ENCODE measurements at regions not wholly inside any gene's neighbourhood (a gene's known extent, or its start where the extent isn't known, plus 50 kb on each side); places are given as distances from the start of the nearest gene placed in this dataset.
A peak's percentile ranks its signal among the peaks of the same experiment; 100 is the strongest.

DNA sequence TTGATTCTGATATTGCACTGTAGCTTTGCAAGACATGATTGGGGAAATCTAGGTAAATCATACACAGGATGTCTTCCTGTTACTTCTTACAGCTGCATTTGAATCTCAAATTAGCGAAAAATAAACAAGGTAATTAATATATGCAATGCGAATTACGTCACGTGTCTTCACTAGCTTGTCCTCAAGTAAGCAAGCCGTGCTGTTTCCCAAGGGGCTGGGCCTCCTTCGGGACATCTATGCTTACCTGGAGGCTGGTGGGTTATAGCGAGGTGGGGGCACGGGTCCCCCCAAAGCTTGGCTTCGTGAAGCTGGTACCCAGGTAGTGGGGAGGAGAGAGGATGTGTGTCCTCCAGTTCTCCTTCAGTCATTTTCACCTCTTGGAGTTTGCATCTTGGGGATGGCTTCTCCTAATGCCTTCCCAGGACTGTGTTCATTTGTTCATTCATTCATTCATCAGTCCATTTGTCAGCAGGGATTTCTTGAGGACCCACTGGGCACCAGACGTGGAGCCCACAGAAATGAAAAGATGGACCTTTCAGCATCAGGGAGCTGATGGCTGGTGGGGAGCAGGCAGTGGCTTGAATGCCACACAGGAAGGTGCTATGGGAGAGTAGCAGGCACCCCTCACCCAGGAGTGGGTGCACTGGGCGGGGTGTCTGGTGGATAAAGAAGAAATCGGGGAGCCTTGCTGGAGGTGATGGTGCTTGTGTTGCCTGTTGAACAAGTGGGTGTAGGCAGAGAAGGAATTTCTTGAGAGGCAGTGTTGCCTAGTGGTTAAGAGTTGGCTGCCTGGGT lies 155.1 kb downstream of the GLI2 start:
- Histone ChIP-seq H3K27me3 (ENCODE audit: control insufficient read depth, insufficient read depth, low read length) (no peaks in the 10 kb centered on the region), H3K4me3 (ENCODE audit: insufficient read depth, low read depth, low read length) (no peak overlapping the region), H3K36me3 (replicated peaks; ENCODE audit: control insufficient read depth, insufficient read depth, low read length) (no peaks in the 10 kb centered on the region)
- DNase-seq = no peak

DNA sequence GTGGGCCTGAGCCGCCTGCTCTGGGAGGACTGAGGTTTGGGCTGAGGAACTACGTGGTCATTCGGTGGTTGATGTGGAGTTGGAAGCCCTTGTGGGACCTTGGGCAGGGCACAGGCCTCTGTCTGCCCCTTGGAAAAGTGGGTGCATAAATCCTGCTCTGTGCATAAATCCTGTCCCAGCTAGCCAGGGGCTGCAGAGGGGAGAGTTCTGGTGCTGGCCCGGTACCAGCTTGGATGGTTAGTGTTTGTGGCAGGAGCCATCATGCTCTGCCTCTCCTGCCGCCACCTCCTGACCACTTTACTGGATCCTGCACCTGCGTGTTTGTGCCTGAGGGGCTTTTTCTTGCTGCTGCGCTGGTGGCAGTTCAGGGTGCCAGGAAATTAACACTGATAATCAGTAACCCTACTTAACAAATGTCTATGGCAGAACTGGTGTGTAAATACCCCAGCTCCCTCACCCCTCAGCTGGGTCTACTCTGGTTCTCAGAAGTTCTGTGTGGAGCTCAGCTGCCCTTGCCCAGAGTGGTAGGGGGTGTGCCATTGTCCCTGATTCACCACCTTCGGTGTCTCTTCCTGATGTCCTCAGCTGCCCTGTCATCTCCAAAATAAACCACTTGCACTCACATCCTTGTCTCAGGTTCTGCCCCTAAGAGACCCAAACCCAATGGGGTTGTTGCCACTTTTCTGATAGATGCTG lies 156.8 kb downstream of the GLI2 start:
- H3K4me3 ChIP-seq (ENCODE audit: insufficient read depth, low read depth, low read length) = no peak overlapping the region
- no peak for DNase-seq

DNA sequence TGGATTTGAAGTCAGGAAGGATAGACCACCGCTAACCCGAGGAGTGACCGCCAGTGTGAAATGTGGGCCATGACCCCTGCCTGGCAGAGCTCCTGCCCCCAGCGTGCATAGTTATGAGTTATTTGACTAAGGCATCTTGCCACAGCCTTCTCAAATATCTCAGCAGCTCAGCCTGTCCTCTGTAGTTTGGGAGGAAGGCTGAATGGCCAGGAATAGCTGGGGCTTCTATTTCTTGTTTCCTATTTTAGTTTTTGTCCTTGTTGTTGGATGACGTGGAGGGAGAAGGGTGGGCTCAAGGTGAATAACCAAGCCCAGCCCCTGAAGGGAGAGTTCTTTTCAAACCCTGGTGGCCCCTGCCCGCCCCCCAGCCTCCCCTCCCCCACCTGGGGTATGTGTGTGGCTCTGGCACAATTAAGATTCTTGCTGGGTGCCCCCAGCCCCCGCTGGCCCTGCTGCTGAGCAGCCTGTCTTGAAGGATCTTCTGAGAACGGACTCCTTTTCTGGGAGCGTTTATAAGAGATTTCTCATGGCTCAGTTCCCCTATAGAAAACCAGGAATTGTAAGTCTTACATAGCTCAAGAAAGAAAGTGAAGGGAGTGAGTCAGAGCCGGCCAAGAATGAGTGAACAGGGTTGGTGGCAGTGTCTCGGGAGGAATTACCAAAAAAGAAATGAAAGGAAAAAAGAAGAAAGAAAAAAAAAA lies 157.4 kb downstream of the GLI2 start:
- no peak for DNase-seq
- H3K36me3 ChIP-seq (replicated peaks; ENCODE audit: control insufficient read depth, insufficient read depth, low read length) = no peaks in the 10 kb centered on the region
- H3K4me3 ChIP-seq (ENCODE audit: insufficient read depth, low read depth, low read length) = no peak overlapping the region
- H3K27me3 ChIP-seq (ENCODE audit: control insufficient read depth, insufficient read depth, low read length) = no peaks in the 10 kb centered on the region

More for the DNA sequence above, 156.8 kb downstream of the GLI2 start:
- H3K36me3 ChIP-seq (replicated peaks; ENCODE audit: control insufficient read depth, insufficient read depth, low read length) = no peaks in the 10 kb centered on the region
- no peaks in the 10 kb centered on the region for H3K27me3 ChIP-seq (ENCODE audit: control insufficient read depth, insufficient read depth, low read length)

DNA sequence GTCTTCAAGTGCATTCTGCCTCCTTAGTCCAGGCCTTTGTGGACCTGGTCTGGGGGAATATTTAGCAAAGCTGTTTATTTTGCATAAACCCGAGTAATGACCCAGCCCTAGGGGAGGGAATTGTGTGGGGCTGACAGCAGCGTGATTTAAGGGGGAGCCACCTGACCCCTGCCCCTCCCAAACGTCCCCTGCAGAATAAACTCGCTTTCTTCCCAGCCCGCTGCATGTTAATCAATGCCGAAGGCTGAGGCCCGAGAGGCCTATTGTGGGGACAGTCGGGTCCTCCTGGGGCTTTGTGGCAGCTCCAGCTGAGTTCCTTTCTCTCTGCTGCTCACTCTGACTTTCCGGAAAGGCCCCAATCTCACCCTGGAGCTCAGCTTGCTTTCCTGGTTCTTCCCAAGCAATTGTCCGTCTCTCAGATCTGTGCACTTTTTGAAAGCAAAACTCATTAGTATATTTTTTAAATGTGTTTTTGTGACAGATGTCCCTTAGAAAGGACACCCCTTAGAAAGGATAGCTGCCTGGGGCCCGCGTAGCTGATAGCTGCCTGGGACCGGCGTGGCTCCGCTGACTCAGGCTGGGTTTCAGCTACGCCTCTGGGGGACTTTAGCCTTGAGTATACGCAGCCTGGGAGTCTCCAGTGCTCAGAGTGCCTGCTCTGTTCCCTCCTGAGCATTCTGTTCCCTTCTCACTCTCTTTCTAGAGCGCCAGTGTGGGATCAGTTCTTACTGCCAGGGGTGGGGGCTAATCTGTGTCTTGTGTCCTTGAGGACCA lies 158.3 kb downstream of the GLI2 start:
- peak; percentile 87 for DNase-seq
- Histone ChIP-seq H3K4me3 (ENCODE audit: insufficient read depth, low read depth, low read length) (no peak overlapping the region), H3K36me3 (replicated peaks; ENCODE audit: control insufficient read depth, insufficient read depth, low read length) (no peaks in the 10 kb centered on the region), H3K27me3 (ENCODE audit: control insufficient read depth, insufficient read depth, low read length) (no peaks in the 10 kb centered on the region)

DNA sequence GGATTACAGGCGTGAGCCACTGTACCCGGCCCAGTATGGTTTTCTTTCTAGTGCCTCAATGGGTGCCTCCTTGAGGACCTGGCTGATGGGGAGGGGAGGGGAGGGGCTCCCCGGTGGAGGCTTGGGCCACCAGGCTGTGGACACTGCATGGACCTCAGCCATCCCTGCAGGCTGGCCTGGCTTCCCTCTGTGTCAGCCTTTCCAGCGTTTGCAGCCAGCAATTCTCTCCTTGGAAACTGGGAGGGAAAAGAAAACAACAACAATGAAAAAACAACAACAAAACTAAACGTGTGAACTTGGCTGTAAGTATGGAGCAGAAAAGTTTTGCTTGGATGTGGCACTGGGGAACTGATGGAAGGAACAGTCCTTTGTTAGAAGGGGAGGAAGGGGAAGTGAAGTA lies 159.3 kb downstream of the GLI2 start:
- Histone ChIP-seq H3K4me3 (ENCODE audit: insufficient read depth, low read depth, low read length) (no peak overlapping the region), H3K27me3 (ENCODE audit: control insufficient read depth, insufficient read depth, low read length) (no peaks in the 10 kb centered on the region)
- no peak for DNase-seq

DNA sequence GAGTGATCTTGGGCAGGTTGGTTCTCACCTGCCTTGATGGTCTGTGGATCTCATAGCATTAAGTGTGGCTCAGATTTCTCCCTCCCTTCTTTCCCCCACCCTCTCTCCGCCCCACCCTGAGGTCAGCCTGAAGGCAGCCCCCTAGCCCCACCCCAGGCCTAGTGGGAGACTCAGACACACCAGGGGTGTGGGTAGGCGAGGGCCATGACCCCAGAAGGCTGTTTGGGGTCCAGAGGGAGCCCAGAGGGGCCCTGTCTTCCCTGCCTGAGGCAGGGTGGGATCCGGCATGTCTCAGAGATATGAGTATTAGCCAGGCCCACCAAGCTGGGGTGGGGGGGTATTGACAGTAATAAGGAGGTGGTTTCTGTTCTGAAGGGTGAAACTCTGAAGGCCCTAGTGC lies 160.5 kb downstream of the GLI2 start:
- no peak overlapping the region for H3K4me3 ChIP-seq (ENCODE audit: insufficient read depth, low read depth, low read length)
- DNase-seq = no peak
- no peaks in the 10 kb centered on the region for H3K36me3 ChIP-seq (replicated peaks; ENCODE audit: control insufficient read depth, insufficient read depth, low read length)
- no peaks in the 10 kb centered on the region for H3K27me3 ChIP-seq (ENCODE audit: control insufficient read depth, insufficient read depth, low read length)

More for the DNA sequence above, 159.3 kb downstream of the GLI2 start:
- H3K36me3 ChIP-seq (replicated peaks; ENCODE audit: control insufficient read depth, insufficient read depth, low read length) = no peaks in the 10 kb centered on the region

DNA sequence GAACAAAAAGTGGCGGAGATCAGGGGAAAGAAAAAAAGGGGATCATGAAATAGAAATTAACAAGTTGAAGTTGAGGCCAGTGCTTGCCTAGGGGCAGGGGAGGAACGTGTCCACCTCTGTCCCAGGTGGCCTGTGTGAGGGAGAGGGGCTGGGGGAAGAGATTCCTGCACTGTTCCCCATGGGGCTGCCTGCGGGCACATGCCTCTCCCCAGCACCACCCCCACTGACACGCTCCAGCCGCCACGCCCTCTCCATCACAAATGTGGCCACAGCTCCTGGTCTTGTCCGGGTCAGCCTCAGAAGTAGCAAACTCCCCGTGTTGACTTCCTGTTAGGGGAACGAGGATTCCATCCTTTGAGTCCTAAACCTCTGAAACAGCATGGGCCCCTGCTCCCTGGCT lies 161.2 kb downstream of the GLI2 start:
- no peak for DNase-seq
- Histone ChIP-seq H3K27me3 (ENCODE audit: control insufficient read depth, insufficient read depth, low read length) (no peaks in the 10 kb centered on the region), H3K4me3 (ENCODE audit: insufficient read depth, low read depth, low read length) (no peak overlapping the region), H3K36me3 (replicated peaks; ENCODE audit: control insufficient read depth, insufficient read depth, low read length) (no peaks in the 10 kb centered on the region)

DNA sequence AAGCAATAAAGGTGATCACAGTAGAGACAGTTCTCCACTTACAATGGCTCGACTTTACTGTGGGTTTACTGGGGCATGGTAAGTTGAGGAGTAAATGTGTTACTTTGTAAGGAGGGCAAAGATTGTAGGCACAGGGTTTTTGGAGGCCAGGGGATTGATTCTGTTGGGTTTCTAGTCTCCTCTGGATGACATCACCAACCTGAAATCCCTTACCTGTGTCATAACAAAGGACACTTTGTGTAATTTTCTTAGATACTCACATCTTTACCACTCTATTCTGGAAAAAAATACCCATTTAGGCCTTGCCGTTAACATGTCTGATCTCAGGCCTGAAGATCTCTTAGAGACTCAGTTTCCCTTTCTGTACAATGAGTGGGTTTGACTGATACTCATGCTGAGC lies 161.7 kb downstream of the GLI2 start:
- no peak overlapping the region for H3K4me3 ChIP-seq (ENCODE audit: insufficient read depth, low read depth, low read length)
- no peaks in the 10 kb centered on the region for H3K27me3 ChIP-seq (ENCODE audit: control insufficient read depth, insufficient read depth, low read length)
- H3K36me3 ChIP-seq (replicated peaks; ENCODE audit: control insufficient read depth, insufficient read depth, low read length) = no peaks in the 10 kb centered on the region
- DNase-seq = no peak

DNA sequence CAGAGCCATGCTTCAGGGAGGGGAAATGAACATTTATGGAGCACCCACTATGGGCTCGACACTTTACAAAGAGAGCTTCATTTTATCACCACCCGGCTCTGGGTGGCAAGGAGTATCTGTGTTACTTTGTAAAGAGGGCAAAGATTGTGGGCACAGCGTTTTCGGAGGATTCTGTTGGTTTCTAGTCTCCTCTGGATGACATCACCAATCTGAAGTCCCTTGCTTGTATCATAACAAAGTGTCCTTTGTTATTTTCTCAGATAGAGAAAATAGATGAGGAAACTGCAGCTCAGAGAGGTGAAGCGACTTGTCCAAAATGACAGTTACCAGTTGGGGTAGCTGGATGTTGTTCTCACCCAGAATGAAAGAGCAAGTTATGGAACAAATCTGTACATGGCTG lies 162.8 kb downstream of the GLI2 start:
- no peak for DNase-seq
- Histone ChIP-seq H3K27me3 (ENCODE audit: control insufficient read depth, insufficient read depth, low read length) (no peaks in the 10 kb centered on the region), H3K36me3 (replicated peaks; ENCODE audit: control insufficient read depth, insufficient read depth, low read length) (no peaks in the 10 kb centered on the region)

DNA sequence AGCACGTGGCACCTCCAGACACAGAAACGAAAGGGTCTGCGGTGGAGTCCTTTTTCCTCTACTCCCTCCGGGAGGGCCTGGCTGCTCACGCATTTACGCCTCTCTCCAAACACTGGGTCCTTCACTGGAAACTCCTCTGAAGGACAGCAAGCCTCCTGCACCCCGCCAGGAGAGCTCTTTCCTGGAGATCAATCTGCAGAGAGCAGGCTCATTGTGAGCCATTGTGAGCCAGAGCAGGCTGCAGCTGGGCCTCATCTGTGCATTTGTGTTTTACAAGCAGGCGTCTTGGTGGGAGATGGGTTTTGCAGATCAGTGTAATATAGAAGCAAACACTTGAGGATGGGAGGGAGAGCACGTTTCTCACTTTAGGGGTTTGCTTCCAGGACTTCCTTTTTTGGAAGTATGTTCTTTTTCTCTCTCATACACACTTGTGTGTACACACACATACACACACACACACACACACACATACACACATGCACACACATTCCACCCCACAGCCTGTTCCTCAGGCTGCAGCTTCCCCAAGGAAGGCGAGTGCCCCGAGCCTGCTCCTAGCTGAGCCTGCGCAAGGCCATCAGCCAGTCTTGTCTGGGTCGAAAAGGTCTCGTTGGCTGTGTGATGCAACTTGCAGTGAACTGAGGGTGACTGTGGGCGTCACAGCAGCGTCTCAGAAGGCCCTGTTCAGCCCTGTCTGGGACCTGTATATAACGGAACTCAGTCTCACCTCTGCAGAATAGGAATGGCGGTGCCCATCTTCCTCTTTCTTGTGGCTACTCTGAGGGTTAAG lies 163.5 kb downstream of the GLI2 start:
- DNase-seq = no peak
- H3K36me3 ChIP-seq (replicated peaks; ENCODE audit: control insufficient read depth, insufficient read depth, low read length) = no peaks in the 10 kb centered on the region
- H3K27me3 ChIP-seq (ENCODE audit: control insufficient read depth, insufficient read depth, low read length) = no peaks in the 10 kb centered on the region
- no peak overlapping the region for H3K4me3 ChIP-seq (ENCODE audit: insufficient read depth, low read depth, low read length)

More for the DNA sequence above, 162.8 kb downstream of the GLI2 start:
- H3K4me3 ChIP-seq (ENCODE audit: insufficient read depth, low read depth, low read length) = no peak overlapping the region

DNA sequence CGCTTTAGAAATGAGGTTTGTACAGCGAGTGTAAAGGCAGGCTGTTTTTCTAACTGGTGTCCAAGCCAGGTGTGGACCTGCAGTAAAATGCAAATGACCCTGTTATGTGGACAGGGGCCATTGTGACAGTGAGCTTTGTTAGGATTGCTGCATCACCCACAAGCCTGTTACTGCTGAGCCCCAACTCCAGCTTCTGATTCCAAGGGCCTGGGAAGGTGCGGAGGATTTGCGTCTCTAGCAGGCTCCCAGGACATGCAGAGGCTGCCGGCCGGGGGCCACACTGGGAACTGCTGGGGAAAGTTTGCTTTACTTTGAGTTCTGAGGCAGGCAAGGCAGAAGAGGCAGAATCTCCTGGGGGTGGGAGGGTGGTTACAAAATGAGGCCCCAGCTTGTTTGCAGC lies 164.1 kb downstream of the GLI2 start:
- DNase-seq = no peak
- H3K27me3 ChIP-seq (ENCODE audit: control insufficient read depth, insufficient read depth, low read length) = no peaks in the 10 kb centered on the region
- H3K4me3 ChIP-seq (ENCODE audit: insufficient read depth, low read depth, low read length) = no peak overlapping the region
- no peaks in the 10 kb centered on the region for H3K36me3 ChIP-seq (replicated peaks; ENCODE audit: control insufficient read depth, insufficient read depth, low read length)

DNA sequence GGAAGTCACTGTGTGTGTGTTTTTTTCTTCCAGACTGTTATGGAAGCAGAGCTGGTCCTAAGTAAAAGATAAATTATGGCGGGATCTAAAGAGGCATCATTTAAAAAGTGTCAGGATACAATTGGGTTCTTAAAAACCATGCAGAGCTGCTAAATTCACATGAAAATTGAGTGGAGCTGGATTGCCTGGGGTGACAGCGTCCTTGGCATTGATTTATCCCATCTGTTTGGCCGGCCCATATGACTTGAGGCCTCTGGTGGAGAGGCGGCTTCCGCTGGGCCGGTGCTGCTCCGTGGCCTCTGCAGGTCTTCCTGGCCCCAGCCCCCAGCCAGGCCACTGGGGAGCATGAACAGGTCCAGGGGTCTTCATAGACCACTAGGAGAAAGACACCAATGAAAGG lies 165.5 kb downstream of the GLI2 start:
- Histone ChIP-seq H3K36me3 (replicated peaks; ENCODE audit: control insufficient read depth, insufficient read depth, low read length) (no peaks in the 10 kb centered on the region), H3K27me3 (ENCODE audit: control insufficient read depth, insufficient read depth, low read length) (no peaks in the 10 kb centered on the region), H3K4me3 (ENCODE audit: insufficient read depth, low read depth, low read length) (no peak overlapping the region)
- no peak for DNase-seq

DNA sequence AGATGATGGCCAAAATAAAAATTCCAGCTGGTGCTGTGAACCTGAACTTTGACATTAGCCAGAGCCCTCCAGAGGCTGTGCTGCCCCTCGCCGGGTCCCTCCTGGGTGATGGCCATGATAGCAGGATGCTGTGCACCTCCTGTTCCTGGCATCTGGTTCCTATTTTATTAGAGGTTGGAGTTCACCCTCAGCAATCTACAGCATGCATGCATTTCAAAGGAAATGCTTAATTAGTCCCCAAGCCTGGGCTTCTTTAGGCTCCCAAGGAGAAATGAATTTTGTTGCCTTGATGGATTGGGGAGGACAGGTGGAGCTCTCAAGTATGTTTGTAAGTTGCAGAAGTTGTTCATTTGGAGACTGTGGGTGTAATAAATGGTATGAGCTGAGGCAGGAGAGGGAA lies 166.9 kb downstream of the GLI2 start:
- Histone ChIP-seq H3K27me3 (ENCODE audit: control insufficient read depth, insufficient read depth, low read length) (no peaks in the 10 kb centered on the region), H3K4me3 (ENCODE audit: insufficient read depth, low read depth, low read length) (no peak overlapping the region), H3K36me3 (replicated peaks; ENCODE audit: control insufficient read depth, insufficient read depth, low read length) (no peaks in the 10 kb centered on the region; the same call in none of the 2 replicates)
- no peak for DNase-seq

DNA sequence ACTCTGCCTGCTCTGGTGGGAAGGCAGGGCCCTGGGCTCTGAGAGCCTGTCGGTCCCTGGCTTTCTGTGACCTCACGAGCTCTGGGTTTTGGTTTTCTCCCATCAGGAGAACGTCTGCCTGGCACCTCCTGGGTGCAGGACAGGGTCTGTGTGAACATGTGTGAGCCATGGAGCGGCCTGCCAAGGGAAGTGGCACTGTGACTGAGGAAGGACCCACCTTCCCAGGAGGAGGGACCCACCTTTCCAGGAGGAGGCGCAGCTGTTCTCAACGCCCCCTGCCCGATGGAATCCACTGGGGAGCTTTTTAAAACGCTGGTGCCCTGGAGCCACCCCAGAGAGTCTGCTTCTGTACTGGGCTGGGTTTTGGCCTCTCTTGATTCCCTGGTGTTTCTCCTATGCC lies 168.7 kb downstream of the GLI2 start:
- peak; percentile 73 for DNase-seq
- no peak overlapping the region for H3K4me3 ChIP-seq (ENCODE audit: insufficient read depth, low read depth, low read length)
- no peaks in the 10 kb centered on the region for H3K27me3 ChIP-seq (ENCODE audit: control insufficient read depth, insufficient read depth, low read length)
- H3K36me3 ChIP-seq (replicated peaks; ENCODE audit: control insufficient read depth, insufficient read depth, low read length) = no peaks in the 10 kb centered on the region; the same call in none of the 2 replicates
